SK-N-MC (cell line): ENCODE measurements at regions not wholly inside any gene's neighbourhood (a gene's known extent, or its start where the extent isn't known, plus 50 kb on each side); places are given as distances from the start of the nearest gene placed in this dataset.

ENCODE experiments used
- EZH2 ChIP-seq: fragments of 200-600 bp; sonication (generic); IDR thresholded peaks from one replicate; pipeline ENCODE4 v1.6.1; 2017; ENCODE audit warnings: antibody characterized with exemption
- POLR2AphosphoS5 ChIP-seq: IDR thresholded peaks from 2 replicates; pipeline ENCODE4 v1.6.1; 2012; ENCODE audit warnings: mild to moderate bottlenecking, low read depth, low read length, borderline replicate concordance

DNA sequence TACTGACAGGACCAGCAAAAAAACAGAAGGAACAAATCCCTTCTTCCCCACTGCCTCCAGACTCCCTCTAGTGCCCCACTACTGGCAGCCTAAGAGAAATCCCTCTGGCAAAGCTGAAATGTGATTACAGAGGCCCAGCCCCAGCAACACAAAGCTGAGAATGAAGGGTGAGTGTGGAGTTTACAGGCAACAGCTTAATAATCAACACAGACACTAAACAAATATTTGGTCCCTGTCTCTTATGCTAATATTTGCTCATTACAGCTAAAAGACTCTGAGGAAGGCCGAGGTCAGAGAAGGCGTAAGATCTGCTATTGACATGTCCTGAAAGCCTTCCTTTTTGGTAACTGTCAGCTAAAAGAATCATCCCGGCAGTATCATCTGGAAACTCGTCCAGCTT, 308.5 kb upstream of the RASGRP1 start:
- TF ChIP-seq POLR2AphosphoS5 (no peak), EZH2 (no peak)
